Tibial nerve (tissue), 4 donors: ENCODE measurements at regions not wholly inside any gene's neighbourhood (a gene's known extent, or its start where the extent isn't known, plus 50 kb on each side); places are given as distances from the start of the nearest gene placed in this dataset.

Experiments used
- EP300 ChIP-seq, 2 donors: sonication (generic); formaldehyde crosslinking; IDR thresholded peaks; one replicate each; pipeline ENCODE4 v1.6.1; 2017; ENCODE audit warnings: antibody characterized with exemption in 2 of 2, mild to moderate bottlenecking in 1 of 2
- POLR2A ChIP-seq, 2 donors: fragments of 450-650 bp; IDR thresholded peaks; one replicate each; pipeline ENCODE4 v1.6.1; 2017; ENCODE audit warnings: antibody characterized with exemption in 2 of 2, mild to moderate bottlenecking in 2 of 2, moderate library complexity in 2 of 2
- TF ChIP-seq, protein P1 (sequence below), 5 experiments: fragments of 200-600 bp in 3 of 5; fragments of 450-650 bp in 2 of 5; sonication (generic) in 3 of 5; IDR thresholded peaks; one replicate each; pipeline ENCODE4 v1.5.1; 2016 to 2019; ENCODE audit warnings: antibody characterized with exemption in 5 of 5, mild to moderate bottlenecking in 3 of 5, moderate library complexity in 2 of 5

DNA sequence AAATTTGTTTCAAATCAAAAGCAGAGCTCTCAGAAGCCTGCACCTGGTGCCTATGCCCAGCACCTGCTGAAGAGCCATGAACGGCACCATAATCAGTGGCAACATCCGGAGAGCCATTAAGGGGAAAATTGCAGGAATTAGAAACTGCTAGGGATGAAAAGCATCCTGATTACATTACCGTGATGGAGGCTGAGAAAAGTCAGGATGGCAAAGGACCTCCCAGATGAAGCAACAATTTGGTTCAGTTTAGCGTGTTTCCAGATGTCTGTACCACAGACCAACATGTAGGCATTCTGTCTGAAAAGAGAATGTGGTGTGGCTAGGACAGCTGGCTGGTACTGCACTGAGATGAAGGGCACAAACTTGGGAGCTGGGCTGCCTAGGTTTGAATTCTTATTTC is 106.1 kb downstream of the EOMES start:
- TF ChIP-seq, protein P1, sequence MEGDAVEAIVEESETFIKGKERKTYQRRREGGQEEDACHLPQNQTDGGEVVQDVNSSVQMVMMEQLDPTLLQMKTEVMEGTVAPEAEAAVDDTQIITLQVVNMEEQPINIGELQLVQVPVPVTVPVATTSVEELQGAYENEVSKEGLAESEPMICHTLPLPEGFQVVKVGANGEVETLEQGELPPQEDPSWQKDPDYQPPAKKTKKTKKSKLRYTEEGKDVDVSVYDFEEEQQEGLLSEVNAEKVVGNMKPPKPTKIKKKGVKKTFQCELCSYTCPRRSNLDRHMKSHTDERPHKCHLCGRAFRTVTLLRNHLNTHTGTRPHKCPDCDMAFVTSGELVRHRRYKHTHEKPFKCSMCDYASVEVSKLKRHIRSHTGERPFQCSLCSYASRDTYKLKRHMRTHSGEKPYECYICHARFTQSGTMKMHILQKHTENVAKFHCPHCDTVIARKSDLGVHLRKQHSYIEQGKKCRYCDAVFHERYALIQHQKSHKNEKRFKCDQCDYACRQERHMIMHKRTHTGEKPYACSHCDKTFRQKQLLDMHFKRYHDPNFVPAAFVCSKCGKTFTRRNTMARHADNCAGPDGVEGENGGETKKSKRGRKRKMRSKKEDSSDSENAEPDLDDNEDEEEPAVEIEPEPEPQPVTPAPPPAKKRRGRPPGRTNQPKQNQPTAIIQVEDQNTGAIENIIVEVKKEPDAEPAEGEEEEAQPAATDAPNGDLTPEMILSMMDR (IDR thresholded peaks at IDR 0.05) = no peak
- no peak for TF ChIP-seq POLR2A (IDR thresholded peaks at IDR 0.05)
- no peak for TF ChIP-seq EP300 (IDR thresholded peaks at IDR 0.05)
